Fibroblast of lung (primary cell): ENCODE measurements at regions not wholly inside any gene's neighbourhood (a gene's known extent, or its start where the extent isn't known, plus 50 kb on each side); places are given as distances from the start of the nearest gene placed in this dataset.

Source experiments
- CTCF ChIP-seq, 2 donors: IDR thresholded peaks in 1 of 2; conservative IDR thresholded peaks in 1 of 2; 1 replicate in 1 of 2; 2 replicates in 1 of 2; pipeline ENCODE4 v1.5.1; 2011 to 2012; ENCODE audit warnings: low read length in 2 of 2, control low read depth in 1 of 2, inconsistent platforms in 1 of 2, low read depth in 1 of 2, mild to moderate bottlenecking in 1 of 2
- EZH2 ChIP-seq: IDR thresholded peaks from 2 replicates; pipeline ENCODE4 v1.5.1; 2012; ENCODE audit warnings: low read length, control low read depth, mild to moderate bottlenecking; ENCODE audit errors: missing control alignments

- TF ChIP-seq CTCF (conservative IDR thresholded peaks at IDR 0.05 in 1 of 2, IDR thresholded peaks at IDR 0.05 in 1 of 2; ENCODE audit: low read depth in 1 of 2, low read length in 2 of 2) (no peak), EZH2 (no peak)
Observed at GRCh38 chr1:234977875-234978396, 150.7 kb downstream of the TOMM20 start.
